HCT116 (cell line): ENCODE measurements at regions not wholly inside any gene's neighbourhood (a gene's known extent, or its start where the extent isn't known, plus 50 kb on each side); places are given as distances from the start of the nearest gene placed in this dataset.

Experiments used
- ATAC-seq: fragments of 200-7000 bp; cut with Tn5 transposase; 2 replicates; pipeline ENCODE4 v1.9.1; 2020; ENCODE audit warnings: mild to moderate bottlenecking, moderate library complexity
- BruUV-seq: library from RNA; stranded (reverse); fragments of 400-500 nt; replicated peaks from 2 replicates; lab custom pipeline; 2021; lab: Mats Ljungman, UMichigan
- CTCF ChIA-PET: fragments of 300-600 bp; sonication (Branson Sonifier 250); formaldehyde crosslinking; loops from one replicate; lab custom pipeline; 2021; ENCODE audit warnings: antibody characterized with exemption; lab: Charles Lee
- POLR2A ChIA-PET: fragments of 300-600, 350-600 bp; sonication (Branson Sonifier 250); formaldehyde crosslinking; loops from one replicate; lab custom pipeline; 2021; ENCODE audit warnings: antibody characterized with exemption; lab: Charles Lee
- RAD21 ChIA-PET, 2 experiments: fragments of 300-600 bp; sonication (Branson Sonifier 250); formaldehyde crosslinking; loops; one replicate each; lab custom pipeline; 2023; ENCODE audit warnings: low total read pairs in 2 of 2; ENCODE audit not compliant: uncharacterized antibody in 2 of 2, unreplicated experiment in 2 of 2, low non-redundant PET in 1 of 2; lab: Charles Lee
- DNase-seq: peaks from one replicate; pipeline ENCODE4 v3.0.0-alpha.2; 2010; ENCODE audit warnings: low read depth, low spot score
- H2AFZ ChIP-seq: fragments of 200-600 bp; shearing (Covaris generic), sonication (generic); 2 replicates; pipeline ENCODE4 v1.6.1; 2017; ENCODE audit warnings: low read depth, mixed run types, mixed read lengths, antibody characterized with exemption, low read length; ENCODE audit not compliant: poor library complexity, severe bottlenecking
- H3K27ac ChIP-seq: 2 replicates; pipeline ENCODE4 v1.5.1; 2012; ENCODE audit warnings: low read depth, low read length
- H3K27me3 ChIP-seq: fragments of 200-600 bp; sonication (generic); 2 replicates; pipeline ENCODE4 v1.6.1; 2016; ENCODE audit warnings: mixed run types, low read length, mixed read lengths; ENCODE audit not compliant: insufficient read depth
- H3K36me3 ChIP-seq, 2 experiments: fragments of 200-500 bp in 1 of 2; fragments of 200-600 bp in 1 of 2; sonication (Bioruptor generic) in 1 of 2; sonication (generic) in 1 of 2; 2 replicates each; pipeline versions ENCODE4 v1.5.1 to v1.6.1; 2014 to 2016; ENCODE audit warnings: low read length in 2 of 2, inconsistent platforms in 1 of 2, mixed read lengths in 1 of 2, mixed run types in 1 of 2; ENCODE audit not compliant: insufficient read depth in 2 of 2, control insufficient read depth in 1 of 2
- H3K4me1 ChIP-seq, 2 experiments: fragments of 200-600 bp in 1 of 2; sonication (generic) in 1 of 2; 2 replicates each; pipeline versions ENCODE4 v1.5.1 to v1.6.1; 2012 to 2017; ENCODE audit warnings: low read length in 2 of 2, inconsistent platforms in 1 of 2, mild to moderate bottlenecking in 1 of 2, mixed read lengths in 1 of 2, mixed run types in 1 of 2, moderate library complexity in 1 of 2; ENCODE audit not compliant: insufficient read depth in 2 of 2, control insufficient read depth in 1 of 2
- H3K4me2 ChIP-seq: fragments of 200-600 bp; sonication (generic); 2 replicates; pipeline ENCODE4 v1.6.1; 2017; ENCODE audit warnings: mixed run types, low read length, mixed read lengths
- H3K4me3 ChIP-seq, 2 experiments: fragments of 200-600 bp in 1 of 2; sonication (generic) in 1 of 2; replicated peaks in 1 of 2; 2 replicates each; pipeline ENCODE4 v1.5.1; 2011 to 2016; ENCODE audit warnings: low read length in 2 of 2, control low read depth in 1 of 2, low read depth in 1 of 2, mild to moderate bottlenecking in 1 of 2, mixed read lengths in 1 of 2, mixed run types in 1 of 2
- H3K79me2 ChIP-seq: fragments of 200-600 bp; sonication (generic); 2 replicates; pipeline ENCODE4 v1.6.1; 2017; ENCODE audit warnings: mild to moderate bottlenecking, mixed run types, low read length, moderate library complexity, mixed read lengths; ENCODE audit not compliant: insufficient read depth
- H3K9ac ChIP-seq: fragments of 200-600 bp; sonication (generic); 2 replicates; pipeline ENCODE4 v1.6.1; 2016; ENCODE audit warnings: low read length, mixed read lengths
- H3K9me2 ChIP-seq: fragments of 200-600 bp; sonication (generic), shearing (Covaris generic); 2 replicates; pipeline ENCODE4 v1.6.1; 2017; ENCODE audit warnings: mixed run types, mild to moderate bottlenecking, moderate library complexity; ENCODE audit not compliant: insufficient read depth
- H3K9me3 ChIP-seq, 2 experiments: fragments of 200-500 bp in 1 of 2; fragments of 200-600 bp in 1 of 2; sonication (Bioruptor generic) in 1 of 2; sonication (generic) in 1 of 2; 2 replicates each; pipeline ENCODE4 v1.6.1; 2014 to 2017; ENCODE audit warnings: low read length in 2 of 2, mixed read lengths in 2 of 2, inconsistent platforms in 1 of 2, low read depth in 1 of 2, mild to moderate bottlenecking in 1 of 2, mixed run types in 1 of 2, moderate library complexity in 1 of 2; ENCODE audit not compliant: control insufficient read depth in 1 of 2, insufficient read depth in 1 of 2
- H4K20me1 ChIP-seq: fragments of 200-600 bp; sonication (generic), shearing (Covaris generic); 2 replicates; pipeline ENCODE4 v1.6.1; 2017; ENCODE audit warnings: mixed run types, mild to moderate bottlenecking, moderate library complexity; ENCODE audit not compliant: insufficient read depth
- CBX3 ChIP-seq: IDR thresholded peaks from 2 replicates; pipeline ENCODE4 v1.6.1; 2012; ENCODE audit warnings: low read depth
- CTCF ChIP-seq, 3 experiments: fragments of 200-600 bp in 1 of 3; sonication (generic) in 1 of 3; IDR thresholded peaks in 2 of 3; conservative IDR thresholded peaks in 1 of 3; 2 replicates each; pipeline ENCODE4 v1.5.1; 2012 to 2017; ENCODE audit warnings: low read depth in 2 of 3, low read length in 2 of 3, antibody characterized with exemption in 1 of 3, borderline replicate concordance in 1 of 3, control low read depth in 1 of 3, mild to moderate bottlenecking in 1 of 3, mixed read lengths in 1 of 3, mixed run types in 1 of 3, moderate library complexity in 1 of 3; ENCODE audit not compliant: insufficient read depth in 1 of 3
- EZH2 ChIP-seq: fragments of 200-600 bp; sonication (generic); IDR thresholded peaks from 2 replicates; pipeline ENCODE4 v1.6.1; 2017; ENCODE audit warnings: antibody characterized with exemption, mixed run types
- EZH2phosphoT487 ChIP-seq: fragments of 200-600 bp; IDR thresholded peaks from 2 replicates; pipeline ENCODE4 v1.6.1; 2018; ENCODE audit warnings: antibody characterized with exemption, borderline replicate concordance
- JUND ChIP-seq: IDR thresholded peaks from 2 replicates; pipeline ENCODE4 v1.6.1; 2012
- POLR2A ChIP-seq: IDR thresholded peaks from 2 replicates; pipeline ENCODE4 v1.7.0; 2011; ENCODE audit warnings: borderline replicate concordance; ENCODE audit not compliant: insufficient read depth, insufficient read length; ENCODE audit errors: extremely low read depth
- RAD21 ChIP-seq: IDR thresholded peaks from 2 replicates; pipeline ENCODE4 v1.6.1; 2012; ENCODE audit warnings: low read depth, mild to moderate bottlenecking
- SIN3A ChIP-seq: IDR thresholded peaks from 2 replicates; pipeline ENCODE4 v1.6.1; 2012; ENCODE audit warnings: low read depth
- SRF ChIP-seq: IDR thresholded peaks from 2 replicates; pipeline ENCODE4 v1.6.1; 2012; ENCODE audit warnings: low read depth
- TCF7L2 ChIP-seq: IDR thresholded peaks from 2 replicates; pipeline ENCODE4 v1.7.0; 2011; ENCODE audit warnings: borderline replicate concordance, inconsistent platforms; ENCODE audit not compliant: insufficient read depth, insufficient read length; ENCODE audit errors: extremely low read depth
- ZBTB33 ChIP-seq: IDR thresholded peaks from 2 replicates; pipeline ENCODE4 v1.6.1; 2011; ENCODE audit warnings: mild to moderate bottlenecking, low read length, moderate library complexity; ENCODE audit not compliant: insufficient replicate concordance; ENCODE audit errors: extremely low read depth
- ZFX ChIP-seq: fragments of 450-650 bp; IDR thresholded peaks from 2 replicates; pipeline ENCODE4 v1.6.1; 2017
- intact Hi-C: fragments of 100-400 bp; cut with micrococcal nuclease; formaldehyde crosslinking; loops from 2 replicates; pipeline ENCODE4 v1.10.0; 2022
- TF ChIP-seq, protein P1 (sequence below): IDR thresholded peaks from 2 replicates; pipeline ENCODE4 v1.6.1; 2012
- TF ChIP-seq, protein P2 (sequence below): IDR thresholded peaks from 2 replicates; pipeline ENCODE4 v1.6.1; 2012
- TF ChIP-seq, protein P3 (sequence below): IDR thresholded peaks from 2 replicates; pipeline ENCODE4 v1.6.1; 2012; ENCODE audit warnings: low read depth

DNA sequence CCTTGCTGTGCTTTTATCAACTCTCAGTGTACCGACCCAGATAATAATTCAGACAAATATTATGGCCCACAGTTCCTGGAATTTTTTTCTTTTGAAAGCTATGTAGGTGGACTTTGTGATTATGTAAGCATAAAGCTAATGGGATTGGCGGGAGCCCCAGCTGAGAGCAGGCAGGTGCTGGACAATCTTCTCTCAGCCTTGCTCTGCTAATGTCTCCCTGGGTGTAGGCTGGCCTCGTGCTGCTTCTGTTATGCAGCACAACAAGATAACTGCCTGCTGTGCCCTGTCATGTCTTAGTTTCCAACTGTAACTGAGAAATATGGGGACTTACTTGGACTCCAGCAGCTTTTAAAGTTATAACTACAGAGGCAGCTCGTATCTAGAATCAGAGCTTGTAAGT lies 415.0 kb downstream of the PDCD6IP start:
- BruUV-seq: no TSS peak
- intact Hi-C loops: no loop called here
- ATAC-seq: no peak

More for the DNA sequence above, 415.0 kb downstream of the PDCD6IP start:
- H3K9ac ChIP-seq: no peak overlapping the region
- no peak overlapping the region for H3K4me2 ChIP-seq
- H3K9me3 ChIP-seq: no peaks in the 10 kb centered on the region
- no peak for DNase-seq
- no peaks in the 10 kb centered on the region for H3K9me2 ChIP-seq
- ChIA-PET POLR2A (no interaction called here), CTCF (no interaction called here), RAD21 (no interaction called here)
- H3K4me1 ChIP-seq: no peaks in the 10 kb centered on the region
- H3K27ac ChIP-seq: no peak overlapping the region
- H3K27me3 ChIP-seq: 0 out of 2 replicates have a peak, but pooled peaks cover 13% of the 10 kb centered on the region
- H4K20me1 ChIP-seq: no peaks in the 10 kb centered on the region
- H3K36me3 ChIP-seq: no peaks in the 10 kb centered on the region
- no peak overlapping the region for H2AFZ ChIP-seq
- no peak overlapping the region for H3K4me3 ChIP-seq
- TF ChIP-seq POLR2A: no peak
- no peak for TF ChIP-seq ZFX
- no peak for TF ChIP-seq JUND
- TF ChIP-seq TCF7L2: no peak
- TF ChIP-seq, protein P1, sequence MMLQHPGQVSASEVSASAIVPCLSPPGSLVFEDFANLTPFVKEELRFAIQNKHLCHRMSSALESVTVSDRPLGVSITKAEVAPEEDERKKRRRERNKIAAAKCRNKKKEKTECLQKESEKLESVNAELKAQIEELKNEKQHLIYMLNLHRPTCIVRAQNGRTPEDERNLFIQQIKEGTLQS: no peak
- TF ChIP-seq SIN3A: no peak
- TF ChIP-seq, protein P2, sequence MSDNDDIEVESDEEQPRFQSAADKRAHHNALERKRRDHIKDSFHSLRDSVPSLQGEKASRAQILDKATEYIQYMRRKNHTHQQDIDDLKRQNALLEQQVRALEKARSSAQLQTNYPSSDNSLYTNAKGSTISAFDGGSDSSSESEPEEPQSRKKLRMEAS: no peak
- no peak for TF ChIP-seq SRF
- TF ChIP-seq RAD21: no peak
- no peak for TF ChIP-seq CTCF (IDR thresholded peaks at IDR 0.05 in 2 of 3, conservative IDR thresholded peaks at IDR 0.05 in 1 of 3; ENCODE audit: borderline replicate concordance in 1 of 3, insufficient read depth in 1 of 3, low read depth in 2 of 3, low read length in 2 of 3)
- no peak for TF ChIP-seq EZH2
- TF ChIP-seq, protein P3, sequence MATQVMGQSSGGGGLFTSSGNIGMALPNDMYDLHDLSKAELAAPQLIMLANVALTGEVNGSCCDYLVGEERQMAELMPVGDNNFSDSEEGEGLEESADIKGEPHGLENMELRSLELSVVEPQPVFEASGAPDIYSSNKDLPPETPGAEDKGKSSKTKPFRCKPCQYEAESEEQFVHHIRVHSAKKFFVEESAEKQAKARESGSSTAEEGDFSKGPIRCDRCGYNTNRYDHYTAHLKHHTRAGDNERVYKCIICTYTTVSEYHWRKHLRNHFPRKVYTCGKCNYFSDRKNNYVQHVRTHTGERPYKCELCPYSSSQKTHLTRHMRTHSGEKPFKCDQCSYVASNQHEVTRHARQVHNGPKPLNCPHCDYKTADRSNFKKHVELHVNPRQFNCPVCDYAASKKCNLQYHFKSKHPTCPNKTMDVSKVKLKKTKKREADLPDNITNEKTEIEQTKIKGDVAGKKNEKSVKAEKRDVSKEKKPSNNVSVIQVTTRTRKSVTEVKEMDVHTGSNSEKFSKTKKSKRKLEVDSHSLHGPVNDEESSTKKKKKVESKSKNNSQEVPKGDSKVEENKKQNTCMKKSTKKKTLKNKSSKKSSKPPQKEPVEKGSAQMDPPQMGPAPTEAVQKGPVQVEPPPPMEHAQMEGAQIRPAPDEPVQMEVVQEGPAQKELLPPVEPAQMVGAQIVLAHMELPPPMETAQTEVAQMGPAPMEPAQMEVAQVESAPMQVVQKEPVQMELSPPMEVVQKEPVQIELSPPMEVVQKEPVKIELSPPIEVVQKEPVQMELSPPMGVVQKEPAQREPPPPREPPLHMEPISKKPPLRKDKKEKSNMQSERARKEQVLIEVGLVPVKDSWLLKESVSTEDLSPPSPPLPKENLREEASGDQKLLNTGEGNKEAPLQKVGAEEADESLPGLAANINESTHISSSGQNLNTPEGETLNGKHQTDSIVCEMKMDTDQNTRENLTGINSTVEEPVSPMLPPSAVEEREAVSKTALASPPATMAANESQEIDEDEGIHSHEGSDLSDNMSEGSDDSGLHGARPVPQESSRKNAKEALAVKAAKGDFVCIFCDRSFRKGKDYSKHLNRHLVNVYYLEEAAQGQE: no peak
- TF ChIP-seq EZH2phosphoT487: no peak
- no peak for TF ChIP-seq CBX3
- no peak for TF ChIP-seq ZBTB33
- no peaks in the 10 kb centered on the region for H3K79me2 ChIP-seq
